ENCODE measurements at regions not wholly inside any gene's neighbourhood (a gene's known extent, or its start where the extent isn't known, plus 50 kb on each side); places are given as distances from the start of the nearest gene placed in this dataset.

DNA sequence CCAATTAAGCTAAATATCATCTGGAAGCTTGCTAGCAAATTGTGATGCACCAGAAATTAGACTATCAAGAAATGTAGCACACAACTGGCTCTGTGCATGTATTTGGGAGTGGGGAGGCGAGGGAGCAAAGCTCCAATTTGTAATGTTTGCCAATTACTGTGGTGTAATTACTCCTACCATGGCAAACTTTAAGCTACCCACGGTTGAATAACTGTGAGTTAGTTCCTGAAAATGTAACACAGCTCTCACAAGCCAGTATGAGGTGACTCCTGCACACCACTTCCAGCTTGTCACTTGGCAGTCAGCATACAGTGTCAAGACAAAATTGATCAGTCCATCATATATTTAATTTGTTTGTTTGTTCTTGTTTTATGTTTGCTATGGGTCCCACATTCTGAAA lies 141.2 kb downstream of the TM2D1 start:
- Histone ChIP-seq H3K14ac (ENCODE audit: low read length) (no peak overlapping the region), H3K36me3 (replicated peaks in 1 of 2; ENCODE audit: control insufficient read depth in 2 of 2, insufficient read depth in 2 of 2, low read length in 2 of 2) (no peaks in the 10 kb centered on the region), H3K79me1 (ENCODE audit: low read depth, low read length) (no peaks in the 10 kb centered on the region), H2AFZ (ENCODE audit: low read length) (no peak overlapping the region), H2AK5ac (ENCODE audit: low read depth, low read length) (no peak overlapping the region), H3K23ac (ENCODE audit: low read depth, low read length, poor library complexity) (no peak overlapping the region), H2BK5ac (ENCODE audit: low read length) (no peak overlapping the region), H3K4me2 (ENCODE audit: insufficient read depth, low read length, poor library complexity, severe bottlenecking) (no peak overlapping the region), H3K9me3 (replicated peaks in 1 of 2; ENCODE audit: control insufficient read depth in 2 of 2, insufficient read depth in 1 of 2, low read depth in 1 of 2, low read length in 2 of 2) (no peaks in the 10 kb centered on the region), H3K27me3 (ENCODE audit: control insufficient read depth in 3 of 3, insufficient read depth in 3 of 3, low read depth in 1 of 3, low read length in 3 of 3) (no peaks in the 10 kb centered on the region), H3K27ac (replicated peaks; ENCODE audit: low read length) (no peak overlapping the region), H4K91ac (ENCODE audit: low read depth, low read length, poor library complexity) (no peak overlapping the region), H2BK12ac (ENCODE audit: low read length) (no peak overlapping the region), H3K18ac (ENCODE audit: low read length) (no peak overlapping the region), H3K9ac (ENCODE audit: low read depth, low read length, poor library complexity) (no peak overlapping the region), H4K8ac (ENCODE audit: low read depth, low read length) (no peak overlapping the region), H2BK120ac (ENCODE audit: low read depth, low read length) (no peak overlapping the region), H3K4me3 (ENCODE audit: low read length in 2 of 2) (no peak overlapping the region), H2BK15ac (ENCODE audit: low read length) (no peak overlapping the region), H3K4ac (ENCODE audit: low read length) (no peak overlapping the region), H3K4me1 (ENCODE audit: control insufficient read depth in 2 of 2, insufficient read depth in 1 of 2, low read depth in 1 of 2, low read length in 2 of 2) (no peaks in the 10 kb centered on the region)
- WGBS, 2 donors (ENCODE audit: extremely low coverage in 2 of 2, insufficient read length in 2 of 2, insufficient replicate concordance in 1 of 2): no CpG with 5 or more reads among the region's 2 CpGs
- no peak for DNase-seq (ENCODE audit: low spot score)

DNA sequence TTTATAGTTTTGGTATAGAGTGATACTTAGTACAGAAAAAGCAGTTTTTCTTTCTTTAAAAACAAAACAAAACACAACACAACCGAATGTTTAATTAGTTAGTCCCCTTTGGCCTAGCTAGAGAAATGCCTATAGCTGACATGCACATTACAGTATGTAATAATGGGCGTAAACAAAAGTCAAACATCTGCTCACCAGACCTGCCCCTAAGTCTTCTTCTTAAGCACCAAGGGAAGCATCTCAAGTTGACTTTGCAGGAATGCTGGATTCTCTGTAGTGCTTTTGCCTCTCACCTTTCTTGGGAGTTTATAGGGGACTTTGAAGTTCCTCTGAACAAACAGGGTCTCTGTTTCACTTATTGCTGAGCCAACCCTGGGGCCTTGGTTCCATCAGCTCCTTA lies 143.7 kb downstream of the TM2D1 start:
- no peak overlapping the region for H4K91ac ChIP-seq (ENCODE audit: low read depth, low read length, poor library complexity)
- H3K9ac ChIP-seq (ENCODE audit: low read depth, low read length, poor library complexity): no peak overlapping the region
- no peaks in the 10 kb centered on the region for H3K36me3 ChIP-seq (replicated peaks in 1 of 2; ENCODE audit: control insufficient read depth in 2 of 2, insufficient read depth in 2 of 2, low read length in 2 of 2)
- no peak overlapping the region for H3K4ac ChIP-seq (ENCODE audit: low read length)
- H4K8ac ChIP-seq (ENCODE audit: low read depth, low read length): no peak overlapping the region
- H2AFZ ChIP-seq (ENCODE audit: low read length): no peak overlapping the region
- H3K4me2 ChIP-seq (ENCODE audit: insufficient read depth, low read length, poor library complexity, severe bottlenecking): no peak overlapping the region
- no peak overlapping the region for H2BK120ac ChIP-seq (ENCODE audit: low read depth, low read length)
- no peaks in the 10 kb centered on the region for H3K4me1 ChIP-seq (ENCODE audit: control insufficient read depth in 2 of 2, insufficient read depth in 1 of 2, low read depth in 1 of 2, low read length in 2 of 2)
- no peaks in the 10 kb centered on the region for H3K79me1 ChIP-seq (ENCODE audit: low read depth, low read length)
- H3K14ac ChIP-seq (ENCODE audit: low read length): no peak overlapping the region
- H2BK12ac ChIP-seq (ENCODE audit: low read length): no peak overlapping the region
- no peaks in the 10 kb centered on the region for H3K9me3 ChIP-seq (replicated peaks in 1 of 2; ENCODE audit: control insufficient read depth in 2 of 2, insufficient read depth in 1 of 2, low read depth in 1 of 2, low read length in 2 of 2)
- no peak overlapping the region for H3K18ac ChIP-seq (ENCODE audit: low read length)
- H3K27me3 ChIP-seq (ENCODE audit: control insufficient read depth in 3 of 3, insufficient read depth in 3 of 3, low read depth in 1 of 3, low read length in 3 of 3): no peaks in the 10 kb centered on the region
- no CpG with 5 or more reads among the region's 2 CpGs for WGBS, 2 donors (ENCODE audit: extremely low coverage in 2 of 2, insufficient read length in 2 of 2, insufficient replicate concordance in 1 of 2)
- H3K4me3 ChIP-seq (ENCODE audit: low read length in 2 of 2): no peak overlapping the region
- H2BK5ac ChIP-seq (ENCODE audit: low read length): no peak overlapping the region
- no peak overlapping the region for H3K23ac ChIP-seq (ENCODE audit: low read depth, low read length, poor library complexity)
- H2AK5ac ChIP-seq (ENCODE audit: low read depth, low read length): no peak overlapping the region
- no peak overlapping the region for H3K27ac ChIP-seq (replicated peaks; ENCODE audit: low read length)
- no peak for DNase-seq (ENCODE audit: low spot score)
- H2BK15ac ChIP-seq (ENCODE audit: low read length): no peak overlapping the region

DNA sequence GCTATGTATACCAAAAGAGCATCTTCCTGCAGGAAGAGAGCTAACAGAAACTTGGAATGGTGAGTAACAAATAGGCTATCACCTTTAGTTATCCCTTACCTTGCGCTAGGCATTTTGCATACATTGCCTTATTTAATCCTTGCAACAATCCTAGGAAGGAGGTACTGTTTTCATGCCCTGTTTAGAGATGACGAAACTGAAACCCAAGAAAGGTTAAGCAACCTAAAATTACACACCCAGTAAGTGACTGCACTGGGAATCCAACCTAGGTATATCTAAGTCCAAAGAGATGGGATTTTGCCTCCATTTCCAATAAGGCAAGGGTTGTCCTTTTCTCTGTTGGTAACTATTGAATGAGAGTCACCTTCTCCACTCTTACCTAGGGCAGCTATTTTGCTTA lies 144.5 kb downstream of the TM2D1 start:
- Histone ChIP-seq H3K36me3 (replicated peaks in 1 of 2; ENCODE audit: control insufficient read depth in 2 of 2, insufficient read depth in 2 of 2, low read length in 2 of 2) (no peaks in the 10 kb centered on the region), H3K4ac (ENCODE audit: low read length) (no peak overlapping the region), H2AFZ (ENCODE audit: low read length) (no peak overlapping the region), H3K27me3 (ENCODE audit: control insufficient read depth in 3 of 3, insufficient read depth in 3 of 3, low read depth in 1 of 3, low read length in 3 of 3) (no peaks in the 10 kb centered on the region), H3K79me1 (ENCODE audit: low read depth, low read length) (no peaks in the 10 kb centered on the region), H3K9ac (ENCODE audit: low read depth, low read length, poor library complexity) (no peak overlapping the region), H3K27ac (replicated peaks; ENCODE audit: low read length) (no peak overlapping the region), H2BK15ac (ENCODE audit: low read length) (no peak overlapping the region), H4K8ac (ENCODE audit: low read depth, low read length) (no peak overlapping the region), H3K4me2 (ENCODE audit: insufficient read depth, low read length, poor library complexity, severe bottlenecking) (no peak overlapping the region), H2BK5ac (ENCODE audit: low read length) (no peak overlapping the region), H3K18ac (ENCODE audit: low read length) (no peak overlapping the region), H2AK5ac (ENCODE audit: low read depth, low read length) (no peak overlapping the region), H3K14ac (ENCODE audit: low read length) (no peak overlapping the region), H3K4me1 (ENCODE audit: control insufficient read depth in 2 of 2, insufficient read depth in 1 of 2, low read depth in 1 of 2, low read length in 2 of 2) (no peaks in the 10 kb centered on the region), H2BK12ac (ENCODE audit: low read length) (no peak overlapping the region), H3K23ac (ENCODE audit: low read depth, low read length, poor library complexity) (no peak overlapping the region), H3K4me3 (ENCODE audit: low read length in 2 of 2) (no peak overlapping the region), H3K9me3 (replicated peaks in 1 of 2; ENCODE audit: control insufficient read depth in 2 of 2, insufficient read depth in 1 of 2, low read depth in 1 of 2, low read length in 2 of 2) (no peaks in the 10 kb centered on the region), H2BK120ac (ENCODE audit: low read depth, low read length) (no peak overlapping the region), H4K91ac (ENCODE audit: low read depth, low read length, poor library complexity) (no peak overlapping the region)
- DNase-seq (ENCODE audit: low spot score): no peak
- no CpG with 5 or more reads among the region's 2 CpGs for WGBS, 2 donors (ENCODE audit: extremely low coverage in 2 of 2, insufficient read length in 2 of 2, insufficient replicate concordance in 1 of 2)

DNA sequence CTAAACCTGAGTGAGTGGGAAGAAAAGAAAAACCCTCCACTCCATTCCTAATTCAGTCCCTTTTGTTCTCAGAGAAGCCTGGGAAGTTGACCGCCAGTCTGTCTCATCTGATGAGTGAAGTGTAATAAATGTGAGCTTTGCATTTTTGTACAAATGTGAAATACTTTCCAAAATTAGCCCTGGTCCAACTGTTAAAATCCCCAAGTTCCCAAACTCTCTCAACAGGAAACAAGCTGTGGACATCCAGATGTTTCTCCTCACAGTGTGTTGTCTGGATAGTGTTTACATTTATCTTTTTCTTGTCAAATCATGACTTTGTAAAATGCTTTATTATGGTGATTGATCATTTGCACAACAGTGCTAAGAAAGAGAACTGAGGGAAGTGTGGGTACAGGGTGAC lies 145.1 kb downstream of the TM2D1 start:
- H2AK5ac ChIP-seq (ENCODE audit: low read depth, low read length): no peak overlapping the region
- H2BK12ac ChIP-seq (ENCODE audit: low read length): no peak overlapping the region
- H3K4me1 ChIP-seq (ENCODE audit: control insufficient read depth in 2 of 2, insufficient read depth in 1 of 2, low read depth in 1 of 2, low read length in 2 of 2): no peaks in the 10 kb centered on the region
- no peak overlapping the region for H2BK120ac ChIP-seq (ENCODE audit: low read depth, low read length)
- no peak overlapping the region for H3K4ac ChIP-seq (ENCODE audit: low read length)
- no peak overlapping the region for H3K18ac ChIP-seq (ENCODE audit: low read length)
- no peaks in the 10 kb centered on the region for H3K27me3 ChIP-seq (ENCODE audit: control insufficient read depth in 3 of 3, insufficient read depth in 3 of 3, low read depth in 1 of 3, low read length in 3 of 3)
- no CpG with 5 or more reads among the region's 1 CpG for WGBS, 2 donors (ENCODE audit: extremely low coverage in 2 of 2, insufficient read length in 2 of 2, insufficient replicate concordance in 1 of 2)
- no peak overlapping the region for H3K9ac ChIP-seq (ENCODE audit: low read depth, low read length, poor library complexity)
- H3K4me2 ChIP-seq (ENCODE audit: insufficient read depth, low read length, poor library complexity, severe bottlenecking): no peak overlapping the region
- H2BK15ac ChIP-seq (ENCODE audit: low read length): no peak overlapping the region
- H2AFZ ChIP-seq (ENCODE audit: low read length): no peak overlapping the region
- no peaks in the 10 kb centered on the region for H3K36me3 ChIP-seq (replicated peaks in 1 of 2; ENCODE audit: control insufficient read depth in 2 of 2, insufficient read depth in 2 of 2, low read length in 2 of 2)
- no peak overlapping the region for H3K4me3 ChIP-seq (ENCODE audit: low read length in 2 of 2)
- no peaks in the 10 kb centered on the region for H3K79me1 ChIP-seq (ENCODE audit: low read depth, low read length)
- no peak overlapping the region for H2BK5ac ChIP-seq (ENCODE audit: low read length)
- H3K23ac ChIP-seq (ENCODE audit: low read depth, low read length, poor library complexity): no peak overlapping the region
- no peak overlapping the region for H4K8ac ChIP-seq (ENCODE audit: low read depth, low read length)
- no peak overlapping the region for H4K91ac ChIP-seq (ENCODE audit: low read depth, low read length, poor library complexity)
- no peak overlapping the region for H3K27ac ChIP-seq (replicated peaks; ENCODE audit: low read length)
- no peak overlapping the region for H3K14ac ChIP-seq (ENCODE audit: low read length)
- no peak for DNase-seq (ENCODE audit: low spot score)
- H3K9me3 ChIP-seq (replicated peaks in 1 of 2; ENCODE audit: control insufficient read depth in 2 of 2, insufficient read depth in 1 of 2, low read depth in 1 of 2, low read length in 2 of 2): no peaks in the 10 kb centered on the region
